ENCODE measurements at regions not wholly inside any gene's neighbourhood (a gene's known extent, or its start where the extent isn't known, plus 50 kb on each side); places are given as distances from the start of the nearest gene placed in this dataset.

- H3K27ac ChIP-seq = no peak overlapping the region
- TF ChIP-seq CTCF (conservative IDR thresholded peaks at IDR 0.05) = no peak
These were observed 379.9 kb downstream of the C6orf118 start for GRCh38 chr6:164929408-164929977.

- no peak for TF ChIP-seq CTCF (conservative IDR thresholded peaks at IDR 0.05)
- no peak overlapping the region for H3K27ac ChIP-seq
These were observed 380.5 kb downstream of the C6orf118 start for GRCh38 chr6:164928728-164929407.

- no peak for TF ChIP-seq CTCF (conservative IDR thresholded peaks at IDR 0.05)
- H3K27ac ChIP-seq = no peak overlapping the region
These were observed 381.2 kb downstream of the C6orf118 start for GRCh38 chr6:164928057-164928727.

GRCh38 chr6:164927288-164928056 is 381.9 kb downstream of the C6orf118 start:
- TF ChIP-seq CTCF (conservative IDR thresholded peaks at IDR 0.05) = peak; percentile 98
- H3K27ac ChIP-seq = no peak overlapping the region

GRCh38 chr6:164926686-164927085 is 382.7 kb downstream of the C6orf118 start:
- no peak overlapping the region for H3K27ac ChIP-seq

GRCh38 chr6:164925681-164926530 is 383.5 kb downstream of the C6orf118 start:
- TF ChIP-seq CTCF (conservative IDR thresholded peaks at IDR 0.05) = no peak
- no peak overlapping the region for H3K27ac ChIP-seq

More at GRCh38 chr6:164926686-164927085, 382.7 kb downstream of the C6orf118 start:
- no peak for TF ChIP-seq CTCF (conservative IDR thresholded peaks at IDR 0.05)
